GM10248 (cell line): ENCODE measurements at regions not wholly inside any gene's neighbourhood (a gene's known extent, or its start where the extent isn't known, plus 50 kb on each side); places are given as distances from the start of the nearest gene placed in this dataset.

Source experiments
- CTCF ChIA-PET: fragments of 300-600 bp; sonication (Branson Sonifier 250); formaldehyde crosslinking; extraction: SDS; loops from one replicate; lab custom pipeline; 2021; ENCODE audit warnings: antibody characterized with exemption; lab: Yijun Ruan, JAX
- POLR2A ChIA-PET: fragments of 350-650 bp; sonication (Branson Sonifier 250); formaldehyde crosslinking; extraction: SDS; loops from one replicate; lab custom pipeline; 2020; ENCODE audit warnings: antibody characterized with exemption; lab: Yijun Ruan, JAX
- DNase-seq: peaks from one replicate; pipeline ENCODE4 v3.0.0; 2012; ENCODE audit errors: extremely low spot score
- CTCF ChIP-seq: IDR thresholded peaks from 2 replicates; pipeline ENCODE4 v1.5.1; 2012; ENCODE audit warnings: mild to moderate bottlenecking, low read depth; ENCODE audit errors: extremely low read depth, missing control alignments, control extremely low read depth

GRCh38 chr4:132660181-132660580 is 488.9 kb upstream of the PCDH10 start:
- no peak for DNase-seq
- ChIA-PET POLR2A (no interaction called here), CTCF (no interaction called here)
- TF ChIP-seq CTCF: no peak

GRCh38 chr4:132662456-132662855 is 486.6 kb upstream of the PCDH10 start:
- ChIA-PET POLR2A (no interaction called here), CTCF (no interaction called here)
- no peak for DNase-seq
- TF ChIP-seq CTCF: no peak

- DNase-seq: no peak
- POLR2A ChIA-PET: no interaction called here
- no peak for TF ChIP-seq CTCF
- CTCF ChIA-PET: no interaction called here
Observed at GRCh38 chr4:132669786-132670185, 479.3 kb upstream of the PCDH10 start.

- ChIA-PET CTCF (no interaction called here), POLR2A (no interaction called here)
- no peak for DNase-seq
- TF ChIP-seq CTCF: no peak
Observed at GRCh38 chr4:132670557-132670956, 478.5 kb upstream of the PCDH10 start.

- no peak for DNase-seq
- TF ChIP-seq CTCF: no peak
- POLR2A ChIA-PET: no interaction called here
- CTCF ChIA-PET: no interaction called here
Observed at GRCh38 chr4:132683957-132684356, 465.1 kb upstream of the PCDH10 start.

GRCh38 chr4:132691026-132691425 is 458.1 kb upstream of the PCDH10 start:
- ChIA-PET POLR2A (no interaction called here), CTCF (interaction anchor here (1.3 kb wide), 1 partner anchor 11 kb away, joined by 3 read pairs; no protein-coding TSS in a partner anchor)
- no peak for TF ChIP-seq CTCF
- DNase-seq: no peak

- ChIA-PET CTCF (interaction anchor here (1.3 kb wide), 1 partner anchor 12 kb away, joined by 3 read pairs; no protein-coding TSS in a partner anchor), POLR2A (no interaction called here)
- no peak for TF ChIP-seq CTCF
- DNase-seq: no peak
Observed at GRCh38 chr4:132691668-132692067, 457.4 kb upstream of the PCDH10 start.
